Uterus (tissue), 3 donors: ENCODE measurements at regions not wholly inside any gene's neighbourhood (a gene's known extent, or its start where the extent isn't known, plus 50 kb on each side); places are given as distances from the start of the nearest gene placed in this dataset.

Experiments used
- DNase-seq, 2 donors: peaks; one replicate each; pipeline ENCODE4 v3.0.0-alpha.2; 2019 to 2020
- H3K27ac ChIP-seq, 2 donors: fragments of 200-600 bp; sonication (generic); 1 replicate in 1 of 2; 2 replicates in 1 of 2; pipeline ENCODE4 v1.5.1; 2016 to 2018
- H3K27me3 ChIP-seq, 2 donors: fragments of 200-600 bp; sonication (generic); one replicate each; pipeline ENCODE4 v1.5.1; 2018 to 2019; ENCODE audit warnings: control low read depth in 1 of 2
- H3K36me3 ChIP-seq, 2 donors: fragments of 200-600 bp; sonication (generic); one replicate each; pipeline ENCODE4 v1.5.1; 2019; ENCODE audit warnings: control low read depth in 1 of 2
- H3K4me1 ChIP-seq, 2 donors: fragments of 200-600 bp; sonication (generic); one replicate each; pipeline ENCODE4 v1.5.1; 2018 to 2019; ENCODE audit warnings: control low read depth in 1 of 2
- H3K4me3 ChIP-seq, 2 donors: fragments of 200-600 bp; sonication (generic); 1 replicate in 1 of 2; 2 replicates in 1 of 2; pipeline ENCODE4 v1.5.1; 2018 to 2019; ENCODE audit warnings: mild to moderate bottlenecking in 1 of 2
- H3K9me3 ChIP-seq, 2 donors: fragments of 200-600 bp; sonication (generic); one replicate each; pipeline ENCODE4 v1.5.1; 2019; ENCODE audit warnings: control low read depth in 1 of 2
- POLR2A ChIP-seq, 2 donors: fragments of 450-650 bp; IDR thresholded peaks; one replicate each; pipeline ENCODE4 v1.6.1; 2016; ENCODE audit warnings: antibody characterized with exemption in 2 of 2, mild to moderate bottlenecking in 1 of 2, moderate library complexity in 1 of 2
- intact Hi-C: fragments of 100-400 bp; cut with DNase I; formaldehyde crosslinking; loops from one replicate; pipeline ENCODE4 v1.15.1; 2023; ENCODE audit warnings: low total_unique reads
- TF ChIP-seq, protein P1 (sequence below), 4 experiments: fragments of 200-600 bp in 2 of 4; fragments of 450-650 bp in 2 of 4; sonication (generic) in 2 of 4; IDR thresholded peaks; one replicate each; pipeline ENCODE4 v1.5.1; 2016 to 2019; ENCODE audit warnings: antibody characterized with exemption in 4 of 4, mild to moderate bottlenecking in 2 of 4, moderate library complexity in 1 of 4
- donor health status: DM: yes; HTN: yes; CAD: no.

DNA sequence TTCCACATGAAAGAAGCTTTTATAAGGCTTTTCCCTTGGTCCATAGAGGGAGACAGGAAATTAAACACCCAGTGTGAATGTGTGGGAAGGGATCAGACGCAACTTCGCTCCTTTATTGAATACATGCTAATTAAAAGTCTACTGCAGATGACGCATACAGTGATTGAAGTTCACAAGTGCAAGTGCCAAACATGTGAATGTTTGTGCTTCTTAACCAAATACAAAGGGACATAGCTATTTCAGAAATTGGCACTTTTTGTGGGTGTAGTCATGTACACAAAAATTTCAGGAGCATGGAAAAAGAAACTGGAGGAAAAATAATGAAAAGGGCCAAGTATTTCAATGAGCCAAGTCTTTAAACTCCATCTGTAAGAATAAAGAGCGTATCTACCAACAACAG, 283.7 kb downstream of the SKAP2 start:
- Histone ChIP-seq H3K27ac (no peak overlapping the region), H3K36me3 (no peaks in the 10 kb centered on the region), H3K4me3 (no peak overlapping the region), H3K4me1 (no peaks in the 10 kb centered on the region), H3K27me3 (no peaks in the 10 kb centered on the region), H3K9me3 (no peaks in the 10 kb centered on the region)
- DNase-seq = no peak
- intact Hi-C loops = no loop called here
- TF ChIP-seq, protein P1, sequence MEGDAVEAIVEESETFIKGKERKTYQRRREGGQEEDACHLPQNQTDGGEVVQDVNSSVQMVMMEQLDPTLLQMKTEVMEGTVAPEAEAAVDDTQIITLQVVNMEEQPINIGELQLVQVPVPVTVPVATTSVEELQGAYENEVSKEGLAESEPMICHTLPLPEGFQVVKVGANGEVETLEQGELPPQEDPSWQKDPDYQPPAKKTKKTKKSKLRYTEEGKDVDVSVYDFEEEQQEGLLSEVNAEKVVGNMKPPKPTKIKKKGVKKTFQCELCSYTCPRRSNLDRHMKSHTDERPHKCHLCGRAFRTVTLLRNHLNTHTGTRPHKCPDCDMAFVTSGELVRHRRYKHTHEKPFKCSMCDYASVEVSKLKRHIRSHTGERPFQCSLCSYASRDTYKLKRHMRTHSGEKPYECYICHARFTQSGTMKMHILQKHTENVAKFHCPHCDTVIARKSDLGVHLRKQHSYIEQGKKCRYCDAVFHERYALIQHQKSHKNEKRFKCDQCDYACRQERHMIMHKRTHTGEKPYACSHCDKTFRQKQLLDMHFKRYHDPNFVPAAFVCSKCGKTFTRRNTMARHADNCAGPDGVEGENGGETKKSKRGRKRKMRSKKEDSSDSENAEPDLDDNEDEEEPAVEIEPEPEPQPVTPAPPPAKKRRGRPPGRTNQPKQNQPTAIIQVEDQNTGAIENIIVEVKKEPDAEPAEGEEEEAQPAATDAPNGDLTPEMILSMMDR (IDR thresholded peaks at IDR 0.05) = no peak
- no peak for TF ChIP-seq POLR2A (IDR thresholded peaks at IDR 0.05)

DNA sequence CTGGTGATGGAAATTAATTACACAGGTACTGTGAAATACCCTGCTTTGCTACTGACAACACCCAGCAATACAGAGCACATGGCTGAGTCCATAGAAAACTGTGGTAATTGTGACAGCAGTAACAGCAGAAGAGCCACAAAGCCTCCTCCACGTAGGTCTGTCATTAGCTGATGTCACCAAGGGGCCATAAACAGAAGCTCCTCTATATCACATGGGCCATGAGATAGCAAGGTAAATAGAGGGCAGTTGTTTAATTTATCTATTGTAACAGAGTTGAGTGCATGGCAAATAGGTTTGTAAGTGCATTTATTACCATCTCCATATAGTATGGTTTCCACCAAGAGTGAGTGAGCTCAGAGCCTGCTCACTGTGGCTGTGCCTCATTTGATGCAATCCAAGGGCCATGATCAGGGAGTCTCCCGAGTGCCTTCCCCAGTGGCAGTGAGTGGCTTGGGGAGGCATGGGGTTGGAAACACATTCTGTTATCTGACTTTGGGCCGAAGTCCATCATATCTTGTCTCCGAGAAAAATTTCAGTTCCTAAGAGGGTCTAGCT, 281.2 kb downstream of the SKAP2 start:
- Histone ChIP-seq H3K4me3 (no peak overlapping the region), H3K4me1 (no peaks in the 10 kb centered on the region), H3K27ac (no peak overlapping the region), H3K27me3 (no peaks in the 10 kb centered on the region), H3K36me3 (no peaks in the 10 kb centered on the region), H3K9me3 (no peaks in the 10 kb centered on the region)
- TF ChIP-seq, protein P1 (IDR thresholded peaks at IDR 0.05) = no peak
- TF ChIP-seq POLR2A (IDR thresholded peaks at IDR 0.05) = no peak
- no peak for DNase-seq
- intact Hi-C loops = no loop called here

DNA sequence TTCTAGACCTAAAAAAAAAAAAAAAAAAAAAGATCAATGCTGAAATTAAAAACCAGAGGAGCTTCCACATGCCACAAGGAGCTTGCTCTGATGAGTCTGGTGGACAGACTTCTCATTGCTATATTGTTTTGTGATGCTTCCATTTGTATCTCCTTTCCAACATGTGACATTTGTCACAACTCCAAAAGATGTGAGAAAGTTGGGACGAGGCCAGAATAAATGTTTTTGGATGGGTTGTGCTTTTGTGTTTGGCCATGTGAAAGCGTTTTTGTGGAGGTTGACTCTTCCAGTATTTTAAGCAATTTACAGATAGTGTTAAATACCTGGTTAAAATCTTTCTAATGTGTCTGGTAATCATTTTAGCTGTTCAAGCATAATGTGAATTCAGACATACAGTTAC, 280.1 kb downstream of the SKAP2 start:
- Histone ChIP-seq H3K36me3 (no peaks in the 10 kb centered on the region), H3K9me3 (no peaks in the 10 kb centered on the region), H3K4me1 (no peaks in the 10 kb centered on the region), H3K4me3 (no peak overlapping the region), H3K27ac (no peak overlapping the region), H3K27me3 (no peaks in the 10 kb centered on the region)
- intact Hi-C loops = no loop called here
- no peak for DNase-seq
- TF ChIP-seq, protein P1 (IDR thresholded peaks at IDR 0.05) = no peak
- TF ChIP-seq POLR2A (IDR thresholded peaks at IDR 0.05) = no peak

DNA sequence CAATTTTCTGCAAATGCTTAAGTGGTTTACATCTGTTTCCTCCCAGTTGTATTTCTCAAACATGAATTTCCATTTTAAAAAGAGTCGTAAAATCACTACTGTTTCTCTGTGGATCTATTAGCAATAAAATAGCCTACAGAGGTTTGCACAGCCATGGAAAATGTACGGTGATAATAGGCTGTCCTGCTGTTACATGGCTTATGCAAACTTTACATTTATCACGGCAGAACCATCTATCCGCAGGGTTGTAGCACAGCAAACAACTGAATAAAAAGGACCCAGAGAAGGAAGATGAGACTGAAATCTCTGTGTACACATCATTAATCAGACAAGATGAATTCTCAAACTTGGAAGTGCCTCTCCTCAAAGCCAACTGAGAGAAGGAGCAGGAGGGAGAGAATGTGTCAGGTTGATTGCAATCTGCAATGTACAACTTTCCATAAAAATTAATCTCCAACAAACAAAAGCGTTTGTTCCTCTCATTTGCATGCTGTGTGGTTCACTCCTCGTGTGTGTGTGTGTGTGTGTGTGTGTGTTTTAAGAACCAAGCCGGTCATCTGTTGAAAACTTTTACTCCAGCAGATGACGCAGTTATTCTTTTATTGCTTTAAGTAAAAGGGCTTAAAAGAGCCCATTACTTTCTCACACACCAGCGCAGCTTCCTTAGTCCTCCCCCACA, 279.3 kb downstream of the SKAP2 start:
- Histone ChIP-seq H3K36me3 (no peaks in the 10 kb centered on the region), H3K4me1 (no peaks in the 10 kb centered on the region), H3K27me3 (no peaks in the 10 kb centered on the region), H3K9me3 (no peaks in the 10 kb centered on the region), H3K27ac (no peak overlapping the region), H3K4me3 (no peak overlapping the region)
- TF ChIP-seq, protein P1 (IDR thresholded peaks at IDR 0.05) = no peak
- no peak for TF ChIP-seq POLR2A (IDR thresholded peaks at IDR 0.05)
- no peak for DNase-seq
- intact Hi-C loops = no loop called here

DNA sequence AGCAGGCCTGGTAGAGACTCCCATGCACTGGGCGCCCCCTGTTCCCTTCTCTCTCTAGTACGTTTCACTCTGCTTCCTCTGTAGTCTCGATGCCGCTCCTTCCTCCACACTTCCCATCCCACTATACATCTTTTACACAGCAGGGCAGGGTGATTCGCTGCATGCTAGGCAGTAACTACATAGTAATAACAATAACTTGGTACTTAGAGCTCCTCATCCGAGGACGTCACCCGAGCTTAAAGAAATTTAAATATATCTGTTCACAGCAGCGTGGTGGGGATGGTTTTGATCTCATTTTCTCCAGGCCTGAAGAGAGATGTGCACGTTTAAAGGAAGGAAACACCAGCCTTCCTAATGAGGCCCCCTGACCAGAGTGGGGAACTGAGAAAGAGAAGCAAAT, 276.9 kb downstream of the SKAP2 start:
- Histone ChIP-seq H3K4me3 (no peak overlapping the region), H3K9me3 (no peaks in the 10 kb centered on the region), H3K36me3 (no peaks in the 10 kb centered on the region), H3K27ac (no peak overlapping the region), H3K27me3 (no peaks in the 10 kb centered on the region), H3K4me1 (no peaks in the 10 kb centered on the region)
- TF ChIP-seq, protein P1 (IDR thresholded peaks at IDR 0.05) = no peak
- TF ChIP-seq POLR2A (IDR thresholded peaks at IDR 0.05) = no peak
- no peak for DNase-seq
- intact Hi-C loops = no loop called here
